ENCODE measurements at regions not wholly inside any gene's neighbourhood (a gene's known extent, or its start where the extent isn't known, plus 50 kb on each side); places are given as distances from the start of the nearest gene placed in this dataset.

DNA sequence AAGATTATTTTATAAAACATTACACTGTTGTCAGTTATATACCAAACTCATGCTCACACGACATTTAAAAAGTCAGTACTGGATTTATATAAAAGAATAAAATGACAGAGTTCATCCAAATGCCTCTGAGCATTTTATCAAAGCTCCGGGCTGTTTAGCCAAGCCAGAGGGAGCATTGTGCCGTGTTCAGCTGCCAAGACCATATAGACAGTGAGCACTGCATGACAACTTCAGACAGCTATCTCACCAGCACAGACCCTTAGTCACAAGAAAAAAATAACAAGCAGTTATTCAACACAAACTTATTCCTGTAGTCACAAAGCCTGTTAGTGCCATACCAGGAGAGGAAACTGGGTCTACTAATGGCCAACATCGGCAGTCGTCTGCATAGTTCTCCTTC, 88.0 kb upstream of the PBX1 start:
- FAIRE-seq = no peak
- no peak for DNase-seq (ENCODE audit: insufficient read length, low spot score)
- TF ChIP-seq TAF1 (IDR thresholded peaks at IDR 0.05; ENCODE audit: low read depth, low read length) (no peak), PAX5 (IDR thresholded peaks at IDR 0.05; ENCODE audit: insufficient read depth, low read length, severe bottlenecking) (no peak), POLR2A (IDR thresholded peaks at IDR 0.05; ENCODE audit: low read depth, low read length) (no peak), POLR2AphosphoS5 (IDR thresholded peaks at IDR 0.05; ENCODE audit: low read depth, low read length) (no peak), SPI1 (IDR thresholded peaks at IDR 0.05; ENCODE audit: low read depth, low read length) (no peak), POU2F2 (IDR thresholded peaks at IDR 0.05; ENCODE audit: low read depth, low read length) (no peak)

DNA sequence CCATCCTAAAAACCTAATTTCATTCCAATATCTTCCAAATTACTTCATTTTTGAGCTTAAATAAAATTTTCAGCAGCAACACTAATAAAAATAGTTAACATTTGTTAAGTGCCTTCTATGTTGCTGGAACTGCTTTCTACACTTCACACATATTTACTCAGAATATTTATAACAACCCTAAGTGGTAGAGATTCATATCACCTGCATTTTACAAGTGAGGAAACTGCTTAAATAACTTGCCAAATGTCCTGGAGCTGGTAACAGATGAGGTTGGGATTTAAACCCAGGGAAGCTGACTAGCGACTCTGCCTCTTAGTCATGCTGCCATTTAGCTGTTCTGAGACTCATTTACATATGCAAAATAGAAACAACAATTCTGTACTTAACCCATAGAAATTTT, 86.1 kb upstream of the PBX1 start:
- FAIRE-seq = no peak
- no peak for DNase-seq (ENCODE audit: insufficient read length, low spot score)
- TF ChIP-seq PAX5 (IDR thresholded peaks at IDR 0.05; ENCODE audit: insufficient read depth, low read length, severe bottlenecking) (no peak), SPI1 (IDR thresholded peaks at IDR 0.05; ENCODE audit: low read depth, low read length) (no peak), POLR2A (IDR thresholded peaks at IDR 0.05; ENCODE audit: low read depth, low read length) (no peak), POU2F2 (IDR thresholded peaks at IDR 0.05; ENCODE audit: low read depth, low read length) (no peak), TAF1 (IDR thresholded peaks at IDR 0.05; ENCODE audit: low read depth, low read length) (no peak), POLR2AphosphoS5 (IDR thresholded peaks at IDR 0.05; ENCODE audit: low read depth, low read length) (no peak)

DNA sequence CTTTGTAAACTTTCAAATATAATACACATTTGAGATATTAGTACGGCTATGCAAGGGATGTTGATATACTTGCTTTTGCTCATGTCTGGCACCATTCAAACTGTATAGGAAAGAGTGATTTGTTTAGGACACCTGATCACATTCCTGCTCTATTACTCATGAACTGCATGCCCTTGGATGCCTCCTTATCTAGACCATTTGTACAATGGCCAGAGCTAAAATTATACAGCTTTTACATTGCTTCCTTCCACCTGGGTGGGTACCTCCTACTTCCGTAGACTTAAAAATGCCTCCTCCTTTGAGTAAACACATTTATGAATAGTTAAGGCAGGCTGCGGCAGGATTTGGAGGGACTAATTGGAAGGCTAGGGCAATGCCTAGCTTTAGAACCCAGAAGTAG, 85.4 kb upstream of the PBX1 start:
- FAIRE-seq = no peak
- DNase-seq (ENCODE audit: insufficient read length, low spot score) = no peak
- no peak for TF ChIP-seq TAF1 (IDR thresholded peaks at IDR 0.05; ENCODE audit: low read depth, low read length)
- TF ChIP-seq POLR2AphosphoS5 (IDR thresholded peaks at IDR 0.05; ENCODE audit: low read depth, low read length) = no peak
- no peak for TF ChIP-seq PAX5 (IDR thresholded peaks at IDR 0.05; ENCODE audit: insufficient read depth, low read length, severe bottlenecking)

DNA sequence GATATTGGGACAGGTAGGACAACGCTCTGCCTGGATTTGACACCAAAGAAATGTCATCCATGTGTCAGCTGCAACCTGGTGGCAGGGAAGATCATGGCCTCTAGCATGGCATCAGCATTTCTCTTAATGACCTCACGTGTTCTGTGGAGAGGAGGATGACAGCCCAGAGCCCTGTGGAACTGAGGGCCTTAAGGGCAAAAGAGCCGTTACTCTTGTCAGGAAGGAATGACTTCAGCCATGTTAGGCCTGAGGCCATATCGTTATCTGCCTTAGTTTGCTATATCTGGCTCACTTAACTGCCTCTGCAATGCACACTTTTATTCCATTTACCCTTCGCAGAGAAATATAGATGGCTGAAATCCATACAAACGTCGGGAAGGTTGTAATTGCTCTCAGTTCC, 83.2 kb upstream of the PBX1 start:
- TF ChIP-seq POLR2A (IDR thresholded peaks at IDR 0.05; ENCODE audit: low read depth, low read length) = no peak
- TF ChIP-seq POLR2AphosphoS5 (IDR thresholded peaks at IDR 0.05; ENCODE audit: low read depth, low read length) = no peak
- TF ChIP-seq TAF1 (IDR thresholded peaks at IDR 0.05; ENCODE audit: low read depth, low read length) = no peak
- TF ChIP-seq SPI1 (IDR thresholded peaks at IDR 0.05; ENCODE audit: low read depth, low read length) = no peak
- no peak for TF ChIP-seq POU2F2 (IDR thresholded peaks at IDR 0.05; ENCODE audit: low read depth, low read length)
- no peak for TF ChIP-seq PAX5 (IDR thresholded peaks at IDR 0.05; ENCODE audit: insufficient read depth, low read length, severe bottlenecking)
- FAIRE-seq = no peak
- DNase-seq (ENCODE audit: insufficient read length, low spot score) = no peak

DNA sequence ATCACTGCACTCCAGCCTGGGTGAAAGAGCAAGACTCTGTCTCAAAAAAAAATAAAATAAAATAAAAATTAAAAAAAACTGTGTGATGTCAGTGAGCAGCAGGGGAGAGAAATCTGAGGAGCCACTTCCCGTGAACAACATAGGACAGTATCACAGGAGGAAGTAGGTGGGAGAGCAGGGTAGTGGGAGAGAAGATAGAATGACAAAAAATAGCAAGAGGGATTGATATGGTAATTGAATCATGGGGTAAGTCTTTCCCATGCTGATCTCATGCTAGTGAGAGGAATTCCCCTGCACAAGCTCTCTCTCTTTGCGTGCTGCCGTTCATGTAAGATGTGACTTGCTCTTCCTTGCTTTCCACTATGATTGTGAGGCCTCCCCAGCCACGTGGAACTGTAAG, 81.6 kb upstream of the PBX1 start:
- no peak for FAIRE-seq
- TF ChIP-seq POU2F2 (IDR thresholded peaks at IDR 0.05; ENCODE audit: low read depth, low read length) (no peak), PAX5 (IDR thresholded peaks at IDR 0.05; ENCODE audit: insufficient read depth, low read length, severe bottlenecking) (no peak), POLR2AphosphoS5 (IDR thresholded peaks at IDR 0.05; ENCODE audit: low read depth, low read length) (no peak), TAF1 (IDR thresholded peaks at IDR 0.05; ENCODE audit: low read depth, low read length) (no peak), POLR2A (IDR thresholded peaks at IDR 0.05; ENCODE audit: low read depth, low read length) (no peak), SPI1 (IDR thresholded peaks at IDR 0.05; ENCODE audit: low read depth, low read length) (no peak)
- no peak for DNase-seq (ENCODE audit: insufficient read length, low spot score)

DNA sequence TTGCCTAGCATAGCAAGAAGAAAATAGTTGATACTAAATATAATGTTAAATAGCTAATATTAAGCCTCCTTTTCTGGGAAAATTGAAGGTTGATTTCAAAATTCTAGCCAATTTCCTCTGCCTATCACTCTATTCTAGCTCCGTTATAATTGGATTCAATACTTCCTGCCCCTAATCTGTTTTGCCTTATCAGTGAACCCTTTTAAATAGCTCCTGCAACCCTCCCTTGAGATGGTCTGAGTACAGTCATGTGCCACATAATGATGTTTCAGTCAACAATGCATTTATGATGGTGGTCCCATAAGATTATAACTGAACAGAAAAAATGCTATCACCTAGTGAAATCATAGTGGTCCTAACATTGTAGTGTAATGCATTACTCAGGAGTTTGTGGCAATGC, 79.7 kb upstream of the PBX1 start:
- no peak for TF ChIP-seq PAX5 (IDR thresholded peaks at IDR 0.05; ENCODE audit: insufficient read depth, low read length, severe bottlenecking)
- no peak for TF ChIP-seq TAF1 (IDR thresholded peaks at IDR 0.05; ENCODE audit: low read depth, low read length)
- TF ChIP-seq POU2F2 (IDR thresholded peaks at IDR 0.05; ENCODE audit: low read depth, low read length) = no peak
- TF ChIP-seq SPI1 (IDR thresholded peaks at IDR 0.05; ENCODE audit: low read depth, low read length) = no peak
- TF ChIP-seq POLR2A (IDR thresholded peaks at IDR 0.05; ENCODE audit: low read depth, low read length) = no peak
- TF ChIP-seq POLR2AphosphoS5 (IDR thresholded peaks at IDR 0.05; ENCODE audit: low read depth, low read length) = no peak
- FAIRE-seq = no peak
- no peak for DNase-seq (ENCODE audit: insufficient read length, low spot score)

DNA sequence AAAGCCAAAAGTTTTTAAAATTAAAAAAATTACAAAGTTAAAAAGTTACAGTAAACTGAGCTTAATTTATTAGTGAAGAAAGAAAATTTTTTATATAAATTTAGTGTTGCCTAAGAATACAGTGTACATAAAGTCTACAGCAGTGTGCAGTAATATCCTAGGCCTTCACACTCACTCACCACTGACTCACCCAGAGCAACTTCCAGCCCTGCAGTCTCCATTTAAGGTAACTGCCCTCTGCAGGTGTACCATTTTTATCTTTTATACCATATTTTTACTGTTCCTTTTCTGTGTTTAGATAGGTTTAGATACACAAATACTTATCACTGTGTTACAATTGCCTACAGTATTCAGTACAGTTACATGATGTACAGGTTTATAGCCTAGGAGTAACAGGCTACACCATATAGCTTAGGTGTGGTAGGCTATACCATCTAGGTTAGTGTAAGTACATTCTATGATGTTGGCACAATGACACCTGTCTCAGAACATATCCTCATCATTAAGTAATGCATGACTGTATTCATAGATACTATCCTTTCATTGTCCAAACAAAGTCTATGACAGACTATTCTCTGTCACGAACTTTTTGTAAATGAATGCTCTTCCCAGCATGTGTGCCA, 78.6 kb upstream of the PBX1 start:
- DNase-seq (ENCODE audit: insufficient read length, low spot score) (no peak), FAIRE-seq (no peak)
- TF ChIP-seq POLR2AphosphoS5 (IDR thresholded peaks at IDR 0.05; ENCODE audit: low read depth, low read length) (no peak), SPI1 (IDR thresholded peaks at IDR 0.05; ENCODE audit: low read depth, low read length) (no peak), POLR2A (IDR thresholded peaks at IDR 0.05; ENCODE audit: low read depth, low read length) (no peak), POU2F2 (IDR thresholded peaks at IDR 0.05; ENCODE audit: low read depth, low read length) (no peak), PAX5 (IDR thresholded peaks at IDR 0.05; ENCODE audit: insufficient read depth, low read length, severe bottlenecking) (no peak), TAF1 (IDR thresholded peaks at IDR 0.05; ENCODE audit: low read depth, low read length) (no peak)

DNA sequence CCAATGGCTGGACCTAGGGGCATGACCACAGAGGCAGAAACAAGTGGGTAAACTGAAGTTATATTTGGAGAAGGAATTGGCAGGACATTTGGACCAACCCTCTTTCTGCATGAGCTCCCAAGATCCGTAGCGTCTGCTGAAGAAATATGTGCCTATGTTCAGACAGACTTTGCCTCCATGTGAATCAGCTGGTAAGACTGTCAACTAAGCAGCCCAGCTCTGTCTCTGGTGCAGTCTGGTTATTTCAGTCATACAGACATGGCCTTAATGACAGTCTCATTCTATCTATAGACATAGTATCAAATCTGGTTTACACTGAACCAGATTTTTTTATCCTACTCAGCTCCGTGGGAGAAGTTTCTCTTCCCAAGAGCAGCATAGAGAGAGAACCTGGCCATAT, 63.1 kb upstream of the PBX1 start:
- TF ChIP-seq SPI1 (IDR thresholded peaks at IDR 0.05; ENCODE audit: low read depth, low read length) = no peak
- DNase-seq (ENCODE audit: insufficient read length, low spot score) = no peak
- no peak for FAIRE-seq

DNA sequence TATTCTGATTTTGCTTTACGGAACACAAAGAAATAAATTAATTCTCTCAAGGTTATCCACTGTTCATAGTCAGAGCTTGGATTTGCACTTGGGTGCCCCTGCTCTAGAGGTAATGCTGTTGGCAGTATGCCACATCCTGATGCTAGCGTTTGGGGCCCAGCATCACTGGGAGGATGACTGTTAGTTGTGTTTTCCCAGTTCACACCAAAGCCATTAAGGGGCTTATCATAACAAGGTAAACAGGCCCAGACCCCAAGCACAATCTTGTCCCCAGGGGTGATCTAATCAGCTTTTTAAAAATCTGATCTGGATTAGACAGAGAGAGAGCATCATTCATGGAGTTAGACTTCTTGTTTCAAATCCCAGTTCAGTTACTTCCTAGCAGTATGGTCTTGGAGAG, 60.2 kb upstream of the PBX1 start:
- TF ChIP-seq TAF1 (IDR thresholded peaks at IDR 0.05; ENCODE audit: low read depth, low read length) = no peak
- TF ChIP-seq PAX5 (IDR thresholded peaks at IDR 0.05; ENCODE audit: insufficient read depth, low read length, severe bottlenecking) = no peak
- no peak for TF ChIP-seq POU2F2 (IDR thresholded peaks at IDR 0.05; ENCODE audit: low read depth, low read length)
- TF ChIP-seq POLR2A (IDR thresholded peaks at IDR 0.05; ENCODE audit: low read depth, low read length) = no peak
- no peak for TF ChIP-seq POLR2AphosphoS5 (IDR thresholded peaks at IDR 0.05; ENCODE audit: low read depth, low read length)
- no peak for TF ChIP-seq SPI1 (IDR thresholded peaks at IDR 0.05; ENCODE audit: low read depth, low read length)
- FAIRE-seq (no peak), DNase-seq (ENCODE audit: insufficient read length, low spot score) (no peak)

DNA sequence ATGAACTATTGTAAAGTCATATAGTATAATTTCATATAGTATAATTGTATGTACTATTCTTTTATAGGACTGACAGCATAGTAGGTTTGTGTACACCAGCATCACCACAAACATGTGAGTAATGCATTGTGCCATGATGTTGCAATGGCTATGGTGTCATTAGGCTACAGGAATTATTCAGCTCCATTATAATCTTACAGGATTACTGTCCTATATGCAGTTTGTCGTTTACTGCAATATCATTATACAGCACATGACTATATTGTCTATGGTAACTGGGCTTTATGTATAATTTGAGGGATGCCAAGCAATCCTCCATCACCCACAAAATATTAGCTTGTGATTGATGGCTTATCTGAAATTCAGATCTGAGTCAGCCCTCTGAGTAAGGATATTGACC, 54.2 kb upstream of the PBX1 start:
- DNase-seq (ENCODE audit: insufficient read length, low spot score) = no peak
- no peak for FAIRE-seq
- no peak for TF ChIP-seq SPI1 (IDR thresholded peaks at IDR 0.05; ENCODE audit: low read depth, low read length)
- no peak for TF ChIP-seq POLR2AphosphoS5 (IDR thresholded peaks at IDR 0.05; ENCODE audit: low read depth, low read length)
- no peak for TF ChIP-seq POLR2A (IDR thresholded peaks at IDR 0.05; ENCODE audit: low read depth, low read length)
- TF ChIP-seq TAF1 (IDR thresholded peaks at IDR 0.05; ENCODE audit: low read depth, low read length) = no peak
- TF ChIP-seq POU2F2 (IDR thresholded peaks at IDR 0.05; ENCODE audit: low read depth, low read length) = no peak
- no peak for TF ChIP-seq PAX5 (IDR thresholded peaks at IDR 0.05; ENCODE audit: insufficient read depth, low read length, severe bottlenecking)
